DMS 273 (cell line): ENCODE measurements at regions not wholly inside any gene's neighbourhood (a gene's known extent, or its start where the extent isn't known, plus 50 kb on each side); places are given as distances from the start of the nearest gene placed in this dataset.

Experiments
- DNase-seq: peaks from one replicate; lab custom pipeline; 2025; ENCODE audit not compliant: unreplicated experiment; lab: John Stamatoyannopoulos, UW

DNA sequence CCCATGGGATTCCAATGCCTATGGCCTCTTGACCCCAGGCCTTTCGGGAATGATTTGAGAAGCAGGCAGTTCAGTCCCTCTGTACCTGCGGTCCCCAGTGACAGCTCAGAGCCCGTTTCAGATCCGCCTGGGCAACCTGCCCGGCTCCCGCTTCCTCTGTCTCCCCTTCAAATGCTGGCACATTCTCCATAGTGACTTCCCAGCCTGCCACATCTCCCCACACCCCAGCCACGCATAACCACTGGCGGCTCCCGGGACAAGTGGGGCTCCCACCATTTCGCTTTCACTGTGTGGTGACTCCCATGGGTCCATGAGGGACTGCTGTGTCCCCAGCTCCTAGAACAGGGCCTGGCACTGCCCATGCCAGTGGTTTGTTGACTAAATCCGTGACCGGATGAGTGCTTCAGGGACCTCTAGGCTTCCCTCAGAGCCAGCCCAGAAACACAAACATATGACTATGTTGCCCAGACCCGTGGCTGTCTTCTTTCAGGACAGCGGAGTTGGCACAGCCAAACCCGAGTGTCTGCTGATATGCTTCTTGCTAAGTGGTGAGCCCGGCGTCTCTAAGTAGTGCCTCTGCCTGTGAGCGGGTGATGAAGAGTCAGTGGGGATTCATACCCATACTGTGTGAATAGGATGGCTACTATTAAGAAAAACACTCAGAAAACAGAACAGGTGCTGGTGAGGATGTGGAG, 91.2 kb downstream of the GLI2 start:
- no peak for DNase-seq

DNA sequence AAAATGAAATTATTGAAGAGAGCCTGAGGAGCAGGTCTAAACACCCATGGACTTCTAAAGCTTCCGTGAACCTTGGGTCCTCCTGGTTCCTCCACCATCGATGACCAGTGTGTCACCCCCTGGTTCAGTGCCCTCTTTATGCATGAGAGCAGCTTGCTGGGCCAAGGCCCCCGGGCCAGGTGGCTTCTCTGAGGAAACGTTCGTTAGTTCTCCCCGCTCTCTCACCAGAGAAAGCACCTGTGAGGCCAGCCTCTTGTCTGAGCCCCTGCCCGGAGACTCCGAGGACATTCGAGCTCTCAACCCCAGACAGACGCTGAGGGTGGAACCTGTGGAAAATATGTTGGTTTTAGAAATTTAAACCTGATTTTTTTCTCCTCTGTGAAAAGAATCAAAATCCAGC, 92.4 kb downstream of the GLI2 start:
- no peak for DNase-seq

DNA sequence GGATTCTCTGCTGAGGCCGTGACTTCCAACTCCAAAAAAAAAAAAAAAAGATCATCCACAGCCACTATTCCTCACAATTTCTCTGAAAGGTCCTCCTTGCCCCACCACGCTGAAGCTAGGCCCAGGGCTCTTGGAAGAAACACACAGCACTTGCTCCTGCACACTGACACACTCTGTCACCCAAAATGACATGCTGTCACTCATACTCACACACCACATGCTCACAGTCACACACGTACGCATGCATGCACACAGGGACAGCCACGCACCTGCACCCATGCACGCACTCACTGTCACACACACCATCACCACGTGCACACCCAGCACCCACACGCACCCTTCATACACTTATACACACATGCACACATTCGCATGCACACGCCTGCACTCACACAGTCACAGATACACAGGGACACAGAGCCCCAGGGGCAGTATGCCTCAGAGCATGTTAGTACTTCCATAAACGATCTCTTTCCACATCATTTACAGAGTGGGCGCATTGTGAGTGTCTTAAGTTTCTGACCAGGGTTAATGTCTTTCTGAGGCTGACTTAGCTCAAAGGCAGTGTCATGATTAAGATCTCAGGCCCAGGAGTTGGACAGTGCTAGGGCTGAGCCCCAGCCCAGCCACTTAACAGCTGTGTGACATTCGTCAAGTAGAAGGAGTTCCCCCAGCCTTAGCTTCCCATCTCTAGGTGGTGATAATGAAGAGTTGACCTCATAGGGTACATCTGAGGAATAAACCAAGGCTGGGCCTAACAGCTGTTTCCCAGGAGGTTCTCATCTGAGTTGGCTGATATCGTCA, 93.4 kb downstream of the GLI2 start:
- no peak for DNase-seq

DNA sequence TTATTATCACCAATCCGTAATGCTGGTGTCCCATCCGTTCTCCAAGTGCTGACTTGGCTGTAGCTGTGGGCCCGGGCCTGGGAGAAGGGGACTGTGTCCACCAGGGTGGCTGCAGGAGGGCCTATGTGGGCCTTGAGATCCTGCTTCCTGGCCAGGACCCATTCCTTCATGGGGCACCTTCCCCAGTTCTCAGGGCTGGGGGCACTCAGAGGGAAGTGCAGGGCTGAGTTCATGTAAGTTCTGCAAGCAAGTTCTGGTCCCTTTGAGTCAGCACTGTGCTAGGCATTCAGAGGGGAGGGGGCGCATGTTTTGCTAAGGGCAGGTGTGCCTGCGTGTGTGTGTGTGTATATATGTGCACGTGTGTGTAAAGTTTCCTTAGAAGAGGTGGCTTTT, 94.0 kb downstream of the GLI2 start:
- no peak for DNase-seq

DNA sequence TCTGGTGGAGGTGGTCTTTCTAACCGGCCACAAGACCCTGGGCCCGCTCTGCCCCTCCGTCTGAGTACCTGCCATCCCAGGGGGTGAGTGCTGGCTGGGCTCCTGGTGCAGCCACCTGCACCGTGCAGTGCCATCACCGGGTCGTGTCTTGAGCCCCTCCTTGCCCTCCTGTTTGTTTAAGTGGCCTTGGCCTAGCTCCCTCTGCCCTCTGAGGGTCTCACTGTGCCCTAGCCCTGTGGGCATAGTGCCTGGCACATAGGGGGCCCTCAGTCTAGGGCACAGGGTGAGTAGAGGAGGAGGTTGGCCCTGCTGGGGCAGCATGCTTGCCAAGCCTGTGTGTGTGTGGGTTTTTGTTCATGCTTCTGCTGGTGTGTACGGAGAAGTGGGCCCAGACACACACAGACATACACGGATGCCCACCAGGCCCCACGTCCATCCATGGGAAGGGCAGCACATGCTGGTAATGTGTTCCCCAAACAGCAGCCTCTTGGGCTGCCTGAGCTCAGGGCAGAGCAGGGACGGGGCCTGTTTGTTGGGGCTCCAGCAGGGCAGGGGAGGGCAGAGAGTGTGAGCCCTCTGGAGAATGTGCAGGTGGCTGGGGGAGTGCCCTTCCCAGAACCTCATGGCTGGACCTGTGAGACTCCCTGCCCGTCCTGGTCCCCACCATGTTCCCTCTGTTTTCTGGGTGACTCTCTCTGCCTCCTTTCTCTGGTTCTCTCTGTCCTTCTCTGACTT, 94.6 kb downstream of the GLI2 start:
- DNase-seq: no peak

DNA sequence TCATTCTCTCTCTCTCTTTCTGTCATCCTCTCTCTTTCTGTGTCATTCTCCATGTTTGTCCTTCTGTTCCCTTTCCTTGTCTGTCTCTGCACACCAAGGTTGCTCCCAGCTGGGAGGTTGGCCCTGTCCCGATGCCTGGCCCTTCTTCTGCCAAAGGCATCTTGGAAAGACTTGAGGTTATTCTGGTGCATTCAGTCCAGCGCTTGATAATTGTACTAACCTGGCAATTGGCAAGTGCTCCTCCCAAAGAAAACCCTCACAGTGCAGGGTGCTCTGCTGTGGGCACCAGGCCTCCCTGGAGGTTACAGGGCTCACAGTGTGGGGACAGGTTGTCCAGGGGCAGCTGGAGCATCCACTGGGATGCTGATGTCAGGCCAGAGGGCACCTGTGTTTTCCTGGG, 95.4 kb downstream of the GLI2 start:
- no peak for DNase-seq

DNA sequence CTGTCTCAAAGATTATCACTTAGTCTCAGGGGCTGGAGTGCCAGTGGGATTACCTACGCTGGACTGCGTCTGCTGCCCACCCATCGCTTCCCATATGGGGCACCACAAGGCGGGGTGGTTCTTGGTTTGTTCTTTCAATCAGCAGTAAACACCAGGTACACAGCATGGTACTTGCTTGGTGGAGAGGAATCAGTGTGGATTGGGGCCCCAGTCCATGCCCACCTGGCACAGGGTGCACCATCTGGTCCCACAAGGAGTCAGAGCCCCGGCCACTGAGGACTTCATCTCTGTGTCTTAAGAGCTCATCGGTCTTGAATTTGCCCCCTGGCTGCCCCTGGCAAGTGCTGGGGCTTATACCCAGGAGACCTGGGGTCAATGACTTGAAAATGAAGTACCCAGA, 96.2 kb downstream of the GLI2 start:
- DNase-seq: peak; percentile 23

DNA sequence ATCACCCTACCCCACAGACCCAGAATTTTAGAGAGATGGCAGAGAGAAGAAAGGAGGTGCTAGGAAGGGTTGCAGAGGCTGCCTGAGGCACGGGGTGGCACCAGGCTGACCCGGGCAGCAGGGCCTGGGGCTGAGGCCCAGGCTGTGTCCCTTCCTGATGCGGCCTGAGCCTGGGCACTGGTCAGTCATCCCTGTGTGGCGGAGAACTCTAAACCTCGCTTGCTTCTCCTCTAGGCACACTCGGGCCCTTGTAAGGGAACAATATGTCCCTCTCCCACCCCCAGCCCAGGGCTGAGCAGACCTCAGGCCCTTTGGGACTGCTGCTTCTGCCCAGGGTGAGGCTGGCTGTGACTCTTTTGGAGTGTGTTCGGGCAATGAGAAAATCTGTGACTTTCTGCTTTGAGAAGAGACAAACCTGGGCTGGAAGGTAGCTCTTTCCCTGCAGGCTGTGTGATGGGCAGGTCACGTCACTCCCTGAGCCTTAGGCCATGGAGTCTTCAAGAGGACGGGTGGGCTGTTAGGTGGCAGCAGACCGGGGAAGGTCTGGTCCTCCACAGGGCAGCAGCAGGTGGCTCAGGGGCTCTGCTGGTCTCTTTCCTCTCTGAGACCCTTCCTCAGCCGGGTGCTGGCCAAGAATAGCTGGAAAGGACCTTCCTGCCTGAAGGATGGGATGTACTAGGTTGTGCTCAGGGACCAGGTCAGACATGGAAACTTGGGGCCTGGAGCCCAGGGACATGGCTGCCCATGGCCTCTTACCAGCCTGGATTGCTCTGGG, 96.8 kb downstream of the GLI2 start:
- DNase-seq: no peak

DNA sequence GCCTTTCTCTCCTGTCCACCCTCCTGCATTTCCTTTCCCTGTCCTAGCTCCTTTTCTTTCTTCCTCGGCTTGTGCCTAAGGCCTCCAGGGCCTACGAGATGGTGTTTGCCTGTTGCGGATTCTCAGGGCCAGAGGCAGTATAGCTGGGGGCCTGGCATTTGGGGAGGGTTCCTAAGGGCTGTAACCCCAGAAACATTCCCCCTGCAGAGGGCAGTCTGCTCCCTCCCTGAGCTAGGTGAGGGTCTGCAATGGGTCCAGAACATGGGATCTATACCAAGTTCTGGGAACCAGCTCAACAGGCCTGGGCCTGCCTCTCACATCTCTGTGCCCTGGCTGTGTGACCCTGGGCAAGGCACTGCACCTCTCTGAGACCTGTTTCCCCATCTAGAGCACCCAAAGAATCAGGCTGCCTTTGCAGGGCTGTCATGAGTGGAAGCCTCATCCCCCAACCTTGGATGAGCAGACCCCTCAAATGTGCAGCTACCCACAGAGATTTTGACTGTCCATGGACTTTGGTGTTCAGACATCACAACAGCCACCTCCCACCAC, 97.5 kb downstream of the GLI2 start:
- DNase-seq: no peak

DNA sequence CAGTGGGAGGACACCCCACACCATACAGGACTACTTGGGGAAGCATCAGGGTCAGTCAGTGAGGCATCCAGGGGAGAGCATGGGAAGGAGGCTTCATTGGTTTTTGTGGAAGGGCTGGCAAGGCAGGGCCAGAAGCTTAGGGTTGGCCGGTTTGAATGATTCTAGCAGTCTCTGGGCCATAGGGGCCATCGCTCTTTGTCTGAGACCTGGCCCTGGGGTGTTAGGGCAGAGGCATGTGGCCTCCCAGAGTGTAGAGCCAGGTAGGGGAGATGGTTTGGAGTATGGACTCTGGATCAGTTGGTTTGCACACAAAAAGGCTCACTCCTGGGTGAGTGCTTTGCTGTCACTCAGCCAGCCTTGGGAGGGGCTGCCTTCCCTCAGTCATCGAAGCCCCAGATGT, 98.5 kb downstream of the GLI2 start:
- no peak for DNase-seq

DNA sequence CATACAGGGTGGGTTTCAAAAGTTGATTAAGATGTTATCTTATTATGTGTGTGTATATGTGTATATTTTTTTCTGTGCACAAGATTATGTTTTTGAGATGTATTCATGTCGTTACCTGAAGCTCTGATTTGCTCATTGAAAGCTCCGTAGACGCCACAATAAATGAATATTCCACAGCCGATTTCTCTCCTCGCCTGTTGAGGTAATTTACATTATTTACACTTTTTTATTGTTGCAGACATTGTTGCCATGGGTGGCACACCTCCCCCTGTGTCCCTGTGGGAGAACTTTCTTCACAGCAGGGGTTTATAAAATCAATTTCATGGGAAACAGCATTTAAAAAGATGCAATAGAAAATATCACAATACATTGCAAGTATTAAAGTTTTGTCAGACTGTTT, 100.6 kb downstream of the GLI2 start:
- DNase-seq: no peak

DNA sequence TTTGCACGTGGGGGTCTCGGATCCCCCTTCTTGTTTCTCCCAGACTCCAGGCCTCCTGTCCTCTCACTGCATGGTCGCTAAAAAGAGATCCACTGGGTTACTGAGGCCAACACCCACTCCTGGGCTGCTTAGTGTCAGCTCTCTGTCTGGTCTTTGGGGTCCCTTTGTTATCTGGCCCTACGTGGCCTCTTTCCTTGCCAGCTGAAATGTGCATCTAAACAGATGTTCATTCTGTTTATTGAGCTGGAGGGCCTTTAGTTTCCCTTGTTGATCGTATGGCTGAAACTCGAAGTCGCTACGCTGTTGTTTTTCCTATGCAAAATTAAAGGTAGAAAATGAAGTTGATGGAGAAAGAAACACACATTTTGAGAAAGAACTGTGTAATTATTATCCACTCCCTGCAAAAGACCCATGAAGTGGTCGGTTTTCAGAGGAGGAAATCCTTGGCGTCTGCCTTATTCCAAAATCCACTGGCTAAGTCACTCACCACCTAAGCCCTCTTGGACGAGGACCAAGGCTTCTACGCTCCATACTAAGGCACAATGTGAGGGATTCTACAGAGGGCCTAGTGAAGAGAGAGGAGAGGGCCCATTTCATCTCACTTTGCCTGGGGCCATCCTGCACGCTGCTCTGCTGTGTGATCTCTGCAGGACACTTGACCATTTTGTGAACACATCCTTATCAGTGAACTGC, 105.3 kb downstream of the GLI2 start:
- no peak for DNase-seq

DNA sequence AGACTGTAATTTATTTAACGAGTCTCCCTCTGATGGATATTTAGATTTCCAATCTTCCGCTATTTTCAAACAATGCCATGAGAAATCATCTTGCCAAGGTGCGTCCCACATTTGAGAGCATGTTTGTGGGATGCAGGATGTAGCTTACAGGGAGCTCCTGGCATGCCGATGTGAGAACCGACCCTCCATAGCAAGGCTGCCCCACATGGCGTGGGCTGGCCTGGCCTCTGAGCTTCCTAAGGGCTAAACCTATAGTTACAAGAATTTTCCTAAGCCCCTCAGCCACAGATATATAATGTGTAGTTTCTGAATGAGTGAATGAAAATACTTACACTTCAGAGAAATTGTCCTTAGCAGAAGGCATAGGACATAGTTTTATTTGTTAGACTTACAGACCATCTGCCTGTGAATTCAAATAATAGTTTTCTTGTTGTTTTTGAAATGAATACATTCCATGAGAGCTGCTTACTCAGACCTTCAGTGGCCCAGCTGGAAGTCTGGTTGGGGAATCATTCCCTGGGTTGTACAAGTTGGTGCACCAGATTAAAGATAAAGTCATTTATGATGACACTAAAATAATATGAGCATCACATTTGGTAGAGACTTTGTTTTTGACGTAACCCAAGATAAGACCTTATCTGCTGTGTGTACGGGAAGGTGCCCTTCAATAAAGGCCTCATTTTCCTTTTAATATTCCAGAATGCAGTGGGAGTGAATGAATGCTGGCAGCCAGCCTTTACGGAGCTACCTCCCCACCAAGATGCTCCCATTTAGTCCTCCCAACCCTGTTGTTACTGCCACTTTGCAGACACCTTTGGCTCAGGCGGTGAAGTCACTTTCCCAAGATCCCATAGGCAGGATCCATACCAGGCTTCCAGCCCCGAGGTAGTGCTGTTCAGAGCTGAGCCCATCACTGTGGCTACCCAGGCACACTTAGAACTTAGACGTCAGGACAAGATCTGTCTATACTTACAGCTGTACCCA, 107.1 kb downstream of the GLI2 start:
- DNase-seq: no peak

DNA sequence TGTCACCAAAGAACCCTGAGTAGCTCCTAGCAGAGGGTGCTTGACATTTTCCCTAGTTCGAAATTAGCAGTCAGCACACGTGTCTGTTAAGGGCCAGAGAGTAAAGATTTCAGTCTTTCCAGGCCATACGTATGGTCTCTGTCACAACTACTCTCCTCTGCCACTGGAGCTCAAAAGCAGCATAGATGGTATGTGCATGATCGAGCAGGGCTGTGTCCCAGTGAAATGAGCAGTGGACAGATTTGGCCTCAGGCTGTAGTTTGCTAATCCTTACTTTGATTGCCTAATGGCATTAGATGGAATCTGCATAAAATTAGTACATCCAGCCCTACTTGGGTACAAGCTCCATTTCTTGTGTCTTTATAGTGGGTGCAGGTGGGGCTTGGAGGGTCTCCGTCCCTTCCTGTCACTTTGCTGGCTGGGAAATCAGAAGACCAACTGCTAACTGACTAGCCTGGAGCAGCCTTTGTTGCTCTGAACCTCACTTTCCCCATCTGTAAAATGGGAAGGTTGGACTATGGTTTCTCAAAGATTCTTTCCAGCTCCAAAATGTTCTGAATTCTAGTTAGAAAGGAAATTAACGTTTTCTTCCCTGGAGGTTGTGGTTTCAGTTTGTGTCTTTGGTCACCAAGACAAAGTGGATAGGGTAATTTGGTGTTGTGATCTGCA, 108.5 kb downstream of the GLI2 start:
- no peak for DNase-seq

DNA sequence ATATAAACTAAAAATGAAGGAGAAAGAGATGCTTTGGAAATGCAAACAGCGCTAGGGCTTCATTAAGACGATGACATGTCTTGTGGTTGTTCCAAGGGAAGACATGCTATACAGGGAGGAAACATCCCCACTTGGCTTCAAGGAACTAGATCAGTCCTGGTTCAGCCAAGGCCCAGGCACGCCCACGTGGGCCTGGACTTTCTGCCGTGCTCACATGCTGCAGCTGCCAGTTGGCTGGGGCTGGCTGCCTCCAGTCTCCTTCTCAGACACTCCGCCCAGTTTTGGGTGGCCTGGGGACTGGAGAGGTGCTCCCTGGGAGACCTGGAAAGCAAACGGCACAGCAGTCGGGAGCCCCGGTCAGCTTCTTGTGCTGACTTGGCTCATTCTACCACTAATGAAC, 109.6 kb downstream of the GLI2 start:
- peak; percentile 21 for DNase-seq

DNA sequence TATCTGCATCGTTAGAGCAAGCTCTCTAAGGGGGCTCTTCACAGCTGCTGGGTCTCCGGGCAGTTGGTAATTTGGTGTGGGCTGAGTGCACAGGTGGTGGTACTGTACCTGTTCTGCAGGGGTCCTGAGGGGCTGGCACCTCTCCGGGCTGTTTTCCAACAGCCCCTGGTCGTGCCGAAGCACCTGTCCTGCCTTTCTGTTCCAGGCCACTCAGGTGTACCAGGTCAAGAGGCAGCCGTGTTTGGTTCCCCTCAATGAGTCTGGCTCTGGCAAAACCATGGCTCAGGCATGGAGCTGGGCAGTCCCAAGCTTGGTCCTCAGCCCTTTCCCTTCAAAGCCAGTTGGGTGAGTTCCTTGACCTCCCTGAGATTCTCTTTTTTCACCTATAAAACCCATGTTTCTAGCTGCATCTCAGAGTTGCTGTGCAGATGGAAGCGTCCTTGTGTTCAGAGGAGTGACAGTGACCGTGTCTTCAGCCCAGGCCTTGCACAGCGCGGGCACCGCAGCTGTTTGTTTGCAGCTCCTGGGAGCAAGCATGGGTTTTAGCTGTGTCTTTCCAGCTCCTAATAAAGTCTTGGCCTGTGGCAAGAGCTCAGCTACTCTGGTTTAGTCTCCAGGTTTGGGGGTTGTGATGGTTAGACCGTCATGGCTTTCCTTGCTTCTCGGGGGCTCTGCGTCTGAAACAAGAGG, 110.9 kb downstream of the GLI2 start:
- no peak for DNase-seq

DNA sequence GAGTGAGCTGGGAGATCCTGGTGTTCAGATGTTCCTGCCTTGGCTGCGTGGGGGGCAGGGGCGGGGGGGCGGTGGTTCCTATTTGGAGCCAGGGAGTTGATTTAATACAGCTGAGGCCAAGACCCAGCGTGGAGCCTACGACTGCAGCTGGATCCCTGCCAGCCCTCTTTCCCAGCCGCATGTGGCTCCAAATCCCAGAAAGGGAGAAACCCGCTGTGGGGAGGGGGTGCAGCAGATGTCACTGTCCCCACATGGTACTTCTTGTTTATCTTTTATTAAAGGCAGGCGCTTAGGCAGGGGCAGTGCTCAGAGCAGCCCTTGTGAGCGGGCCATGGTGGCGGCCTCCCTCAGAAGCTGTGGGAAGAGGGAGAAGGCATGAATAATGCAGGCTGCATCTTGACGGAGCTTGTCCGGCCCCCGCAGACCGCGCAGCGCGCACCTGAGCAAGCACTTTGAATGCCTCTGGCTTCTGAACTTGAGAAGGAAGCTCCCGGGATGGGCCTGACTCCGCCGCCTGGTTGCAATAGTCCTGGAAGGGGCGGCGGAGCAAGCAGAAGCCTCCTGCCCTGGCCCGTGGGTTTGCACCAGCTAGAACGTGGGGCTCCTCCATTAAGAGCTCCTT, 112.1 kb downstream of the GLI2 start:
- peak; percentile 95 for DNase-seq

DNA sequence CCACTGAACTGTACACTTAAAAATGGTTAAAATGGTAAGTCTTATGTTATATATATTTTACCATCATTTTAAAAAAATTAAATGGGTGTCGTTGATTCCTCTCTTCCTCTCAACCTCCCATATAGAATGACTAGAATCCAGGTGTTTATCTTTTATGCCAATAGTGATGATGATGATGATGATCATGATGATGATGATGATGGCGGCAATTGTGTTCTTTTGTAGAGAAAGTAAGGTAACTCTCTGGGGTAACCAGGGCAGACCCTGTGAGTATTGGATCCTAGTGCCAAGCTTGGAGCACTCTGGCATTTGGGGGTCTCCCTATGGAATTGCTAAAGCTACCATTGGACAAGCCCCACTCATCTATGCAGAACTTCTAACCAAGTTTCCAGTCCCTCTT, 113.6 kb downstream of the GLI2 start:
- no peak for DNase-seq
